CD8-positive, alpha-beta memory T cell (primary cell): ENCODE measurements at regions not wholly inside any gene's neighbourhood (a gene's known extent, or its start where the extent isn't known, plus 50 kb on each side); places are given as distances from the start of the nearest gene placed in this dataset.

ENCODE experiments used
- CTCF ChIA-PET: fragments of 350-600 bp; sonication (Branson Sonifier 250); formaldehyde crosslinking; loops from one replicate; lab custom pipeline; 2021; ENCODE audit warnings: antibody characterized with exemption; lab: Charles Lee
- POLR2A ChIA-PET: fragments of 350-600 bp; sonication (Branson Sonifier 250); formaldehyde crosslinking; loops from one replicate; lab custom pipeline; 2021; ENCODE audit warnings: antibody characterized with exemption; lab: Charles Lee
- DNase-seq, 5 donors: peaks; one replicate each; pipeline versions ENCODE4 v3.0.0 to v3.0.0-alpha.2; 2020 to 2022; ENCODE audit warnings: mixed read lengths in 1 of 5
- H3K27ac ChIP-seq: one replicate; pipeline ENCODE4 v1.7.0; 2013; ENCODE audit warnings: low read depth, mild to moderate bottlenecking, low read length, moderate library complexity
- H3K27me3 ChIP-seq: 2 replicates; pipeline ENCODE4 v1.7.0; 2013; ENCODE audit warnings: low read length, mild to moderate bottlenecking; ENCODE audit not compliant: insufficient read depth, poor library complexity, severe bottlenecking
- H3K36me3 ChIP-seq: 2 replicates; pipeline ENCODE4 v1.7.0; 2013; ENCODE audit warnings: mild to moderate bottlenecking, low read length, moderate library complexity; ENCODE audit not compliant: insufficient read depth
- H3K4me1 ChIP-seq: 2 replicates; pipeline ENCODE4 v1.7.0; 2013; ENCODE audit warnings: mild to moderate bottlenecking, low read length, moderate library complexity; ENCODE audit not compliant: insufficient read depth
- H3K4me3 ChIP-seq: 2 replicates; pipeline ENCODE4 v1.7.0; 2013; ENCODE audit warnings: mild to moderate bottlenecking, low read length
- H3K9me3 ChIP-seq: 2 replicates; pipeline ENCODE4 v1.7.0; 2013; ENCODE audit warnings: mild to moderate bottlenecking, low read length
- H3K27ac Mint-ChIP-seq, 8 donors: one replicate each; pipeline ENCODE4 v1.8.0; 2020 to 2021; ENCODE audit warnings: mixed read lengths in 8 of 8, mild to moderate bottlenecking in 6 of 8, inconsistent platforms in 3 of 8, moderate library complexity in 3 of 8
- H3K27me3 Mint-ChIP-seq, 2 donors: one replicate each; pipeline ENCODE4 v1.8.0; 2020 to 2021; ENCODE audit warnings: mixed read lengths in 2 of 2, mild to moderate bottlenecking in 1 of 2, moderate library complexity in 1 of 2
- H3K36me3 Mint-ChIP-seq, 3 donors: one replicate each; pipeline ENCODE4 v1.8.0; 2020 to 2021; ENCODE audit warnings: mixed read lengths in 3 of 3, inconsistent platforms in 1 of 3, mild to moderate bottlenecking in 1 of 3
- H3K4me1 Mint-ChIP-seq, 3 donors: one replicate each; pipeline ENCODE4 v1.8.0; 2020 to 2021; ENCODE audit warnings: mixed read lengths in 3 of 3, inconsistent platforms in 1 of 3, mild to moderate bottlenecking in 1 of 3
- H3K4me3 Mint-ChIP-seq, 7 donors: one replicate each; pipeline ENCODE4 v1.8.0; 2020 to 2021; ENCODE audit warnings: mixed read lengths in 7 of 7, mild to moderate bottlenecking in 6 of 7, moderate library complexity in 4 of 7, inconsistent platforms in 2 of 7
- H3K9me3 Mint-ChIP-seq, 5 donors: one replicate each; pipeline ENCODE4 v1.8.0; 2020 to 2022; ENCODE audit warnings: mixed read lengths in 5 of 5, mild to moderate bottlenecking in 3 of 5, moderate library complexity in 2 of 5, inconsistent platforms in 1 of 5

DNA sequence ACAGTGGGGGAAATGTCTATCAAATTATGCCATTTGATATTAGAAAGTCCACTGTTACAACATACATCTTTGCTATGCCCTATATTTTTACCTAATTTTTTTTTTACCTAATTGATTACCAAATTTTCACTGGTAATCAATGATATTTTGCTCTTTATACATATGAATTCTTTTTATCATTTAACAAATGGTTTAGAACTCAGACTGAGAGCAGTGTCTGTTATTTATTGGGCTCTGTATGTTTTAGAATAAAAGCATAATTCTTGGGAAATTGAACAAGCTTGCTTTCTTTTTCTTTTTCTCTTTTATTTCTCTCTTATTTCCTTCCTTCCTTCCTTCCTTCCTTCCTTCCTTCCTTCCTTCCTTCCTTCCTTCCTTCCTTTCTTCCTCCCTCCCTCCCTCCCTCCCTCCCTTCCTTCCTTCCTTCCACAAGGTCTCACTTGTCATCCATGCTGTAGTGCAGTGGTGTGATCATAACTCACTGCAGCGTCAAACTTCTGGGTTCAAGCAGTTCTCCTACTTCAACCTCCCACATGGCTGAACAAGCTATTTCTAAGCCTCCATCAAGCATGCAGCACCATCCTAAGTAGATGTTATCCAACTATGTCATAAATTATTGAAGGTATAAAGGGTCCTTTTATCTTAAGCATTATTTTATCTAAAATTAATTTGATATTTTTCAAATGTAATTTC lies 911.7 kb upstream of the CITED2 start:
- DNase-seq, result no peak
- Mint-ChIP-seq H3K27me3 (peaks cover 6 to 12% of the 10 kb centered on the region in 2 donors), H3K27ac (no peak overlapping the region), H3K4me3 (no peak overlapping the region), H3K4me1 (no peaks in the 10 kb centered on the region), H3K36me3 (no peaks in the 10 kb centered on the region), H3K9me3 (peaks cover 0 to 1% (median 0%) of the 10 kb centered on the region in 5 donors)
- Histone ChIP-seq H3K27me3 (no peaks in the 10 kb centered on the region), H3K4me3 (no peak overlapping the region), H3K36me3 (no peaks in the 10 kb centered on the region), H3K9me3 (no peaks in the 10 kb centered on the region), H3K4me1 (no peaks in the 10 kb centered on the region), H3K27ac (no peak overlapping the region)
- CTCF ChIA-PET, result no interaction called here
- POLR2A ChIA-PET, result no interaction called here

DNA sequence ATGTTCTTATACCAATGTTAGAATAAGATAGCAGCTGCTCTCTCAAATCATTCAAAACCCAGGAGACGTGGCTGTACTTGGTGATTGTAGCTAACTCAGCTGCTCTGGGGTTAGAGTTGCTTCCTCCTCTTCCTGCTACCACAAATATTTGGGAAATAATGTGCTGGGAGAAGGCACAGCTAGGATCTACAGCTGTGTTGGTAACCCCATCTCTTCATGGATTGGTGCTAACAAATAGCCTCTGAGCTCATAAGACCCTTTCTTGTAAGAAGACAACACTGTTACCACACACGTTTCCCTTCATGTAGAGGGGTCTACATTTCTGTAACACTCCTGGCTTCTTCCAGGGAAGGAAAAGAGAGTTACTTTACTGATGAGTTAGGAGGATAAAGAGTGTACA lies 911.0 kb upstream of the CITED2 start:
- Histone ChIP-seq H3K27ac (no peak overlapping the region), H3K4me1 (no peaks in the 10 kb centered on the region), H3K4me3 (no peak overlapping the region), H3K27me3 (no peaks in the 10 kb centered on the region), H3K36me3 (no peaks in the 10 kb centered on the region), H3K9me3 (no peaks in the 10 kb centered on the region)
- DNase-seq, result no peak
- no peak overlapping the region for H3K27ac Mint-ChIP-seq
- H3K4me1 Mint-ChIP-seq, result no peaks in the 10 kb centered on the region
- CTCF ChIA-PET, result no interaction called here
- no peak overlapping the region for H3K4me3 Mint-ChIP-seq
- H3K36me3 Mint-ChIP-seq, result no peaks in the 10 kb centered on the region
- POLR2A ChIA-PET, result no interaction called here
- peaks cover 0 to 12% of the 10 kb centered on the region in 2 donors for H3K27me3 Mint-ChIP-seq
- H3K9me3 Mint-ChIP-seq, result peaks cover 0 to 1% (median 0%) of the 10 kb centered on the region in 5 donors

DNA sequence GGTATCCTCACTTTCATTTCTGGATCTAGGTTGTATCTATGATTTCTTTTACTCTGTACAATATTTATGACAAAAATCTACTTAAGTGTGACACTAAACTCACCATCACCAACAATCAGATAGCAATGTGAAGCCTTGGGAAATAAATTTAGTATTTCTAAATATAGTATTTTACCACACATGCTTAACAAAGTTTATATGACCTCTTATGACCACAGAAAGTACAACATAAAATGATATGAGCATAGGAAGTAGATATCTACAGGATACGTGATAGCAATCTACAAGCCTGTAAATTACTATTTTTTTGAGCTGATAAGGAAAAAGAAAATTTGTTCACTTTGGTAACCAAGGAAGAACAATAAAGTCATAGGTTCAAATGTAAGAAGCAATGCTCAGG lies 910.4 kb upstream of the CITED2 start:
- H3K9me3 Mint-ChIP-seq, result peaks cover 0 to 1% (median 0%) of the 10 kb centered on the region in 5 donors
- CTCF ChIA-PET, result no interaction called here
- no peak for DNase-seq

DNA sequence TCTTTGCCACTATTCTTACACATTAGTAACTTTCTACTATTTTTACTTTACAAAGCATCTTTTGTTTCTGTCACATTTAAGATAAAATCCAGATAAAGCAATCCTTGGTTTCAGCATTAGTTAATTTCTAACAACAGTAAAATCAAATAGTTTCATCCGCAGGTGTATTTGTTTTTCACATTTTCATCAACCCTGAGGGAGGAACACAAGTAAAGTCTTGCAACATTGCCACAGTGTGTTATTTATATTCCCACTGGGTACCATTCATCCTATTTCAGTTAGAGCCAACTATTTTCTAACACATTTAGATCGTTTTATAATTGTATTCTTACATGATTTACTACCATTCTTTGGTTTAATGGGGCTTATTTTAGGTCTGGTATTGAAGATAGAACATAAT lies 908.7 kb upstream of the CITED2 start:
- Mint-ChIP-seq H3K27ac (no peak overlapping the region), H3K27me3 (peaks cover 2 to 6% of the 10 kb centered on the region in 2 donors), H3K4me1 (no peaks in the 10 kb centered on the region), H3K4me3 (no peak overlapping the region), H3K9me3 (no peaks in the 10 kb centered on the region), H3K36me3 (no peaks in the 10 kb centered on the region)
- DNase-seq, result no peak
- Histone ChIP-seq H3K27me3 (no peaks in the 10 kb centered on the region), H3K4me3 (no peak overlapping the region), H3K4me1 (no peaks in the 10 kb centered on the region), H3K27ac (no peak overlapping the region), H3K36me3 (no peaks in the 10 kb centered on the region), H3K9me3 (no peaks in the 10 kb centered on the region)
- POLR2A ChIA-PET, result no interaction called here
- CTCF ChIA-PET, result no interaction called here

More for the DNA sequence above, 910.4 kb upstream of the CITED2 start:
- POLR2A ChIA-PET, result no interaction called here
- no peaks in the 10 kb centered on the region for H3K9me3 ChIP-seq
- H3K27me3 ChIP-seq, result no peaks in the 10 kb centered on the region
- peaks cover 0 to 14% of the 10 kb centered on the region in 2 donors for H3K27me3 Mint-ChIP-seq
- H3K27ac ChIP-seq, result no peak overlapping the region
- no peaks in the 10 kb centered on the region for H3K4me1 Mint-ChIP-seq
- H3K4me3 ChIP-seq, result no peak overlapping the region
- no peak overlapping the region for H3K4me3 Mint-ChIP-seq
- H3K4me1 ChIP-seq, result no peaks in the 10 kb centered on the region
- no peaks in the 10 kb centered on the region for H3K36me3 ChIP-seq
- no peak overlapping the region for H3K27ac Mint-ChIP-seq
- no peaks in the 10 kb centered on the region for H3K36me3 Mint-ChIP-seq

DNA sequence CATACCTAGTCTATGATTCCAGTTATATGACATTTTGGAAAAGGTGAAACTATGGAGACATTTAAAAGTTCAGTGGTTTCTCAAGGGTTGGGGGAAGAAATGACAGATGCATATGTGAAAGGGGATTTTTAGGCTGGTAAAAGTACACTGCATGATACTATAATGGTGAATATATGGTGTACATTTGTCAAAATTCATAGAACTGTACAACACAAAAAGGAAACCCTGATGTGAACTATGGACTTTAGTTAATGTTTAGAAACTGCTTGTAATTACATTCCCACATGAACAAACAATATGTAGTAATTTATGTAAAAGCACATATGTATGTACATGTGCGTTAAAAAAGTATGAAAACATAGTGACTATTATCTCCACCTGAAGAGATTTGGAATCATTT lies 907.3 kb upstream of the CITED2 start:
- Histone ChIP-seq H3K4me1 (no peaks in the 10 kb centered on the region), H3K4me3 (no peak overlapping the region), H3K27me3 (no peaks in the 10 kb centered on the region), H3K27ac (no peak overlapping the region), H3K36me3 (no peaks in the 10 kb centered on the region), H3K9me3 (no peaks in the 10 kb centered on the region)
- Mint-ChIP-seq H3K4me3 (no peak overlapping the region), H3K36me3 (no peaks in the 10 kb centered on the region), H3K27ac (no peak overlapping the region), H3K9me3 (no peaks in the 10 kb centered on the region), H3K4me1 (no peaks in the 10 kb centered on the region), H3K27me3 (peaks cover 2 to 6% of the 10 kb centered on the region in 2 donors)
- ChIA-PET POLR2A (no interaction called here), CTCF (no interaction called here)
- no peak for DNase-seq

DNA sequence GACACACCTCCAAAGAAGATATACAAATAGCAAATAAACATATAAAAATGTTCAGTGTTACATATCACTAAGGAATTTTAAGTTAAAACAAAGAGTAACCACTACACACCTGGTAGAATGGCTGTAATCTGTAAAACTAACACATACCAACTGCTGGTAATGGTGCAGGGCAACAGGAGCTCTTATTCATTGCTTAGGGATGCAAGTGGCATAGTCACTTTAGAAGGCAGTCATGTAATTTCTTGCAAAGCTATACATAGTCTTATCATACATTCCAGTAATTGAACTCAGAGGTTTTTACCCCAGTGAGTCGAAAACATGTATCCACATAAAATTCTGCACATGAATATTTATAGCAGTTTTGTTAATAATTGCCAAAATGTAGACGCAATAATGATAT lies 906.8 kb upstream of the CITED2 start:
- H3K27ac Mint-ChIP-seq, result no peak overlapping the region
- Histone ChIP-seq H3K9me3 (no peaks in the 10 kb centered on the region), H3K4me1 (no peaks in the 10 kb centered on the region), H3K27me3 (no peaks in the 10 kb centered on the region), H3K27ac (no peak overlapping the region), H3K4me3 (no peak overlapping the region), H3K36me3 (no peaks in the 10 kb centered on the region)
- no peak for DNase-seq
- ChIA-PET POLR2A (no interaction called here), CTCF (no interaction called here)
- H3K4me1 Mint-ChIP-seq, result no peaks in the 10 kb centered on the region
- H3K27me3 Mint-ChIP-seq, result peaks cover 2 to 6% of the 10 kb centered on the region in 2 donors
- no peaks in the 10 kb centered on the region for H3K9me3 Mint-ChIP-seq
- no peaks in the 10 kb centered on the region for H3K36me3 Mint-ChIP-seq
- H3K4me3 Mint-ChIP-seq, result no peak overlapping the region

DNA sequence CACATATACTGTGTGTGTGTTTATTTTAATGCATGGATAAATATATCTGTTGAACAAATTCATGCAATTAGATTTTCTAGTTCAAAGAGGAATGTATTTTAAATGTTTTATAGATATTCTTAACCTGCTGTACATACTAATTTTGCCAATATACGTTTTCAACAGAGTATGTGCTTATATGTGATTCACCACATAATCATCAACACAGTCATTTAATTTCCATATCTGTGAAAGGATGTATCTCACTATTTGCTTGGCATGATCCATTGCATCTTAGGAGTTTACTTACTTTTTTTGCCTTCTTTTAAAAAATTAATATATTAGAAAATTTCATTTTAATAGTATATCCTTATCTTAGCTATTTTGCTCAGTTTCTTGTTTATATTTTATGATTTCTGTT lies 902.3 kb upstream of the CITED2 start:
- Histone ChIP-seq H3K4me1 (no peaks in the 10 kb centered on the region), H3K36me3 (no peaks in the 10 kb centered on the region), H3K4me3 (no peak overlapping the region), H3K27me3 (no peaks in the 10 kb centered on the region), H3K9me3 (no peaks in the 10 kb centered on the region), H3K27ac (no peak overlapping the region)
- ChIA-PET POLR2A (no interaction called here), CTCF (no interaction called here)
- Mint-ChIP-seq H3K4me1 (no peaks in the 10 kb centered on the region), H3K36me3 (no peaks in the 10 kb centered on the region), H3K27me3 (peaks cover 4 to 10% of the 10 kb centered on the region in 2 donors), H3K9me3 (no peaks in the 10 kb centered on the region), H3K4me3 (no peak overlapping the region), H3K27ac (no peak overlapping the region)
- DNase-seq, result no peak

DNA sequence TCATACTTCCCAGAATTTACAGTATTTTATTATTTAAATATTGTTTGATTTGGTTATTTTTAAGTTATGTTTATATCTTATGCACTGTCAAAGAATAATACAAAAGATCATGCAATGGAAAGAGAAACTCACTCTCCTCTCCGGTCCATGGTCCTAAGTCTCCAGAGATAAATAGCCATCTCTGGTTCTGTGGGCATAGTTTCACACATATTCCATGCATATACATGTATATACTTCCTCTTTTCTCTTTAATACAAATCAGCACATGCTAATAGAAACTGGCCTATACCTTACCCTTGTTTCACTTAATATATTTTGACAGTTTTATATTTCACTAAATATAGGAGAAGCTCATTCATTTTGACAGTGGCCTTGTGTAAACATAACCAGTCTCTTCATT lies 901.7 kb upstream of the CITED2 start:
- Mint-ChIP-seq H3K9me3 (no peaks in the 10 kb centered on the region), H3K36me3 (no peaks in the 10 kb centered on the region), H3K27me3 (peaks cover 4 to 10% of the 10 kb centered on the region in 2 donors), H3K4me3 (no peak overlapping the region), H3K27ac (no peak overlapping the region), H3K4me1 (no peaks in the 10 kb centered on the region)
- Histone ChIP-seq H3K9me3 (no peaks in the 10 kb centered on the region), H3K27ac (no peak overlapping the region), H3K4me1 (no peaks in the 10 kb centered on the region), H3K36me3 (no peaks in the 10 kb centered on the region), H3K27me3 (no peaks in the 10 kb centered on the region), H3K4me3 (no peak overlapping the region)
- CTCF ChIA-PET, result no interaction called here
- POLR2A ChIA-PET, result no interaction called here
- DNase-seq, result no peak
